Inflammatory macrophage treated with lipopolysaccharide for 1 hour (primary cell): ENCODE measurements at regions not wholly inside any gene's neighbourhood (a gene's known extent, or its start where the extent isn't known, plus 50 kb on each side); places are given as distances from the start of the nearest gene placed in this dataset.

ENCODE experiments used
- DNase-seq, 2 donors: peaks; one replicate each; pipeline ENCODE4 v3.0.0-alpha.2; 2020 to 2022

GRCh38 chr12:118611770-118612169, 235.4 kb downstream of the SUDS3 start:
- DNase-seq, result no peak

- DNase-seq, result no peak
These were observed 241.5 kb downstream of the SUDS3 start for GRCh38 chr12:118617611-118618450.

GRCh38 chr12:118618695-118619094, 242.3 kb downstream of the SUDS3 start:
- no peak for DNase-seq

- no peak for DNase-seq
These were observed 248.8 kb downstream of the SUDS3 start for GRCh38 chr12:118625050-118625675.

GRCh38 chr12:118633071-118633470, 256.7 kb downstream of the SUDS3 start:
- no peak for DNase-seq

GRCh38 chr12:118635276-118635675, 258.9 kb downstream of the SUDS3 start:
- no peak for DNase-seq

- no peak for DNase-seq
These were observed 261.5 kb downstream of the SUDS3 start for GRCh38 chr12:118637767-118638370.

- DNase-seq, result no peak
These were observed 264.9 kb downstream of the SUDS3 start for GRCh38 chr12:118641249-118641648.

- DNase-seq, result no peak
These were observed 268.9 kb downstream of the SUDS3 start for GRCh38 chr12:118645219-118645618.

GRCh38 chr12:118649765-118650585, 273.6 kb downstream of the SUDS3 start:
- DNase-seq, result no peak

- DNase-seq, result no peak
These were observed 274.2 kb downstream of the SUDS3 start for GRCh38 chr12:118650586-118650960.

- no peak for DNase-seq
These were observed 275.1 kb downstream of the SUDS3 start for GRCh38 chr12:118651487-118651886.

GRCh38 chr12:118655588-118655987, 279.2 kb downstream of the SUDS3 start:
- no peak for DNase-seq

GRCh38 chr12:118680356-118680963, 300.9 kb upstream of the SRRM4 start:
- DNase-seq, result no peak

GRCh38 chr12:118682656-118683055, 298.7 kb upstream of the SRRM4 start:
- DNase-seq, result no peak

- no peak for DNase-seq
These were observed 295.2 kb upstream of the SRRM4 start for GRCh38 chr12:118685983-118686607.

GRCh38 chr12:118689793-118690192, 291.5 kb upstream of the SRRM4 start:
- DNase-seq, result no peak

GRCh38 chr12:118690506-118690905, 290.8 kb upstream of the SRRM4 start:
- DNase-seq, result no peak

- no peak for DNase-seq
These were observed 287.1 kb upstream of the SRRM4 start for GRCh38 chr12:118694128-118694775.

- no peak for DNase-seq
These were observed 276.7 kb upstream of the SRRM4 start for GRCh38 chr12:118704527-118705241.

GRCh38 chr12:118706437-118706836, 274.9 kb upstream of the SRRM4 start:
- no peak for DNase-seq
